GM19468 (cell line): ENCODE measurements at regions not wholly inside any gene's neighbourhood (a gene's known extent, or its start where the extent isn't known, plus 50 kb on each side); places are given as distances from the start of the nearest gene placed in this dataset.

Source experiments
- ATAC-seq: cut with Tn5 transposase; IDR thresholded peaks from one replicate; pipeline ENCODE4 v1.9.1; 2021; ENCODE audit warnings: mild to moderate bottlenecking, moderate library complexity, moderate number of reproducible peaks; ENCODE audit not compliant: unreplicated experiment; ENCODE audit errors: extremely low read depth

DNA sequence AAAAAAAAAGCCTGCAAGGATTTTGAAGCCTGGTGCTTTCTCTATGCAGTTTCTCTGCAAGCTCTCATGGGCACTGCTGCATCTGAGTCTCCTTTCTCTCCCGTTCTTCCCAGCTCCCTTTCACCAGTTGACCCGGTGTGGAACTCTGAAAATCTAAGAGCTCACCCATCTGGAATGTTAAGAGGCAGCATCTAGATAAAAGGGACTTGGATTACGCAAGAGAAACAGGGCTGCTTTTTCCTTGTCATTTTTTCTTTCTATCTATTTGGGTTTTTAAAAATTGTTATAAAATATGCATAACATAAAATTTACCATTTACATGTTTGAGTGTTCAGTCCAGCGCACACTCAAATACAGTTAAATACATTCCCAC lies 95.2 kb upstream of the RPS6KA3 start:
- ATAC-seq: no peak

DNA sequence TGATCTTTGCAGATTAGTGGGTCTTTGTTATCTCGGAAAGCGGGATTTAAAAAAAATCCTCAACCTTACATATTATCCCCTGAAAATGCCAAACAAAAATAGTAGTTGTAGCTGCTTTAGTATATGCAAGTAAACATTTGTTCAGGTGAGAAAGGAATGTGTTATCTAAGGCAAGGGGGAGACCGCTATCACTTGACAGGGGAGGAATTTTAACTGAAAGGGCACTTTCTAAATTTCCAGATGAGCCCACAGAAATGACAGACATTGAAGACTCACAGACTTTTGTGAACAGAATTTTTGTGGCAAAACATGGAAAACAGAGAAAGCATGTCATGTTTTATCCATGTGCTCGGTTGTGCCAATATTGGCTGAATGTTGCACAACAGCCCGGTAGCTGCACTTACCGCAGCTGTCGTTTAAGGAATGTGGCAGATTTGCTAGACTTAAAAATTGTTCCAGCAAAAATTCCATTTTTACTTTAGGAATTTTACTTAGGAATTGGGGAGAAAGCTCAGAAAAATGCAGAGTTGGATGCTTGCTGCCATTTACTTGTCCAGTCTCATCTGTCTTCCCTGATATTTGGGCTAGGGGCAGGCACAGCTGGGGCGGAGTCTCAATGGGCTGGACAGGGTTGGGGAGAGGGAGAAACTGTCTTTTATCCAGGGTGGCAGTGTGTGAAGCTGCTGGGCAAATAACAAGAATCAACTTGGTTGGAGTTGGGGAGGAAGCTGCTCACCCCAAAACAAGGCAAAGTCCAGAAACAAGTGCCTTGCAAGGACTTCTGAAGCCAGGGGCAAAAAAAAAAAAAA lies 94.6 kb upstream of the RPS6KA3 start:
- ATAC-seq: no peak

GRCh38 chrX:20355187-20355586 lies 88.5 kb upstream of the RPS6KA3 start:
- no peak for ATAC-seq

- no peak for ATAC-seq
These were observed 87.8 kb upstream of the RPS6KA3 start for GRCh38 chrX:20354505-20354904.

- ATAC-seq: peak; percentile 58
These were observed 86.2 kb upstream of the RPS6KA3 start for GRCh38 chrX:20352935-20353336.

DNA sequence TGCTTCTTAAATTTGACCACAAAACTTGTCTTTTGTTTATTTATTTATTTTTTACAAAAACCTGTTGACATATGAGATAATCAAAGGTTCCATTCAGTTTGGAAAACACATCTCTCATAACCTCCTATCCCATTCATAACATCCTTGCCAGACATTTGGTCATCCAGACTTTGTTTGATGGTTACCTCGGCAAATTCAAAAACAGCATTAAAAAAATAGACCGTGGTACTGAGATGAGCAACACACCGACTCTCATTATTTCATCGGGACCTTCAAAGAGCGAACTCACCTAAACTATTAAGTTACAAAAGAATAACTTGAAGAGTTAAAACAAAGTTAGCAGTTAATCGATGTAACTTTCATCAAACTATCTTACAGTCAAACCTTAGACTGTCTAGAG lies 85.8 kb upstream of the RPS6KA3 start:
- ATAC-seq: no peak

GRCh38 chrX:20350596-20350995 lies 83.9 kb upstream of the RPS6KA3 start:
- no peak for ATAC-seq

- no peak for ATAC-seq
These were observed 81.4 kb upstream of the RPS6KA3 start for GRCh38 chrX:20348139-20348538.

DNA sequence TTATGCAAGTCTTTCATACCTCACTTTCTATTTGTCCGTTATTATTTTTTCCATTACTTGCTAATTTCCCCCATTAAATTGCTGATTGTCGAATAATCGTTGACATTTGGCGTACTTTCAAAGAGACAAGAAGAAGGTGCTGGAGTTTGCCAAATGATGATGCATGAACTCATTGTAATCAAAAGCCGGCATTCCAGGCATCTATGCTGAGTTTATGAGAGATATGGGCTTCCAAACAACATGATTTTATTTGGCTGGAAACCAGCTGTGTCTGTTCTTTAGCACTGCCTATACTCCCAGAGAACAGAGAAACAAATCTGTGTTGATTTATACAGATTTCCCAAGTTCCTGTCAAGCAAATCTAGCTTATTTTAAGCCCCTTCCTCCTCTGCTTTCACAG lies 80.8 kb upstream of the RPS6KA3 start:
- ATAC-seq: no peak

GRCh38 chrX:20333672-20334071 lies 67.0 kb upstream of the RPS6KA3 start:
- no peak for ATAC-seq

DNA sequence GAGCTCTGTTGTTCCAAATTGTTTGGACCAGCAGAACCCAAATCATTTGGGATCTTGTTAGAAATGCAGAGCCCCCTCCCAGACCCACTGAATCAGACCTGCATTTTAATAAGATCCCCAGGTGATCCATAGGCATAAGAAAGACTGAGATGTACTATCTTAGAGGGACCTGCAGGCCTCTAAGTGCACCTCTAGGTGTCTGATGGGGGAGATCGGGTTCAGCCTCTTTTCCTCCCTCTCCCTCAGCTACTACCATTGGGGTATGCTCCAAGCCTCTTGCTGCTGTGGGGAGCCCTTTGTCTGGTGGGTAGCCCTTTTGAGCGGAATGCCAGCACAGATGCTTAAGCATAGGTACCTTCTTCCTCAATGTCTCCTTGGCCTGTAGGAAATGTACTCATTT lies 63.8 kb upstream of the RPS6KA3 start:
- ATAC-seq: no peak

GRCh38 chrX:20329435-20329834 lies 62.7 kb upstream of the RPS6KA3 start:
- ATAC-seq: no peak

- no peak for ATAC-seq
These were observed 59.2 kb upstream of the RPS6KA3 start for GRCh38 chrX:20325786-20326388.

GRCh38 chrX:20322887-20323286 lies 56.2 kb upstream of the RPS6KA3 start:
- ATAC-seq: no peak

GRCh38 chrX:20320461-20321159 lies 53.9 kb upstream of the RPS6KA3 start:
- peak; percentile 98 for ATAC-seq

DNA sequence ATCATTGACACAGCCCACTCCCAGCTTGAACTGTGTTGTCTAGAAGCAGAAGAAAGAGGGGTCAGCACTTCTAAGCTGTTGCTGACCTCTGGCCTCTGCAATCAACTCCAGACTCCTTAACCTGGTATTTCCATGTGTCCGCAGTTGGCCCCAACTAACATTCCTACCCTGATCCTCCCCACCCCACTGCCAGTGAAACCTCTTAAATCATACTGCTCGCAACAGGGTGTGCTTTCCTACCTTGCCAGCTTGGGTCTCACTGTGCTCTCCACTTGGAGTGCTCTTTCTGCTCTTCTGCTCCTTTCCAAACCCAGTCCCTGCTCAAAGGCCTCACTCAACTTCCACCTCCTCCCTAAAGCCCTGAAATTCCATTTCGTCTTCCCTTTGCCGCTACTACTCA lies 52.3 kb upstream of the RPS6KA3 start:
- no peak for ATAC-seq

DNA sequence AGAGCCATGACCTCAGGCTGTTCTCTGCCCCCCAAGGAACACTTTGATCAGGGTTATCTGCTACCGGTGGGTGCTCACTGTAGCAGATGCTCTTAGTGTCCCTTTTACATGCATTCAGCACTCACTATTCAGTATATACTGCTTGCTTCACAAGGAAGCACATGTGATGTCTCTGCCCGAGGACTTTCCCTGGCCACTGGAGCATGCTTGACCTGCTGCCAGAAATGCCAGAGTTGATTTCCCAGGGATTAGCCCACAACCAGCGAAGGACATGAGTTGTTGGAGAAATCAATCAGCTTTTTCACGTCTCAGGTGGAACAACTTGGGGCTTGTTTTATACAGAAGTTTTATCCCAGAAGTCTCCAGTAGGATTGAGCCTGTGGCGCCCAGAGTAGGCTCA lies 51.2 kb upstream of the RPS6KA3 start:
- ATAC-seq: no peak
